Mucosa of stomach (tissue), 1 donor: ENCODE measurements at regions not wholly inside any gene's neighbourhood (a gene's known extent, or its start where the extent isn't known, plus 50 kb on each side); places are given as distances from the start of the nearest gene placed in this dataset.

Experiments
- H3K27me3 ChIP-seq: one replicate; pipeline ENCODE4 v1.7.0; 2013; ENCODE audit warnings: mild to moderate bottlenecking, low read length; ENCODE audit not compliant: control insufficient read depth, insufficient read depth
- H3K36me3 ChIP-seq: one replicate; pipeline ENCODE4 v1.7.0; 2013; ENCODE audit warnings: low read length; ENCODE audit not compliant: control insufficient read depth, insufficient read depth
- H3K4me1 ChIP-seq: one replicate; pipeline ENCODE4 v1.7.0; 2013; ENCODE audit warnings: mild to moderate bottlenecking, low read length; ENCODE audit not compliant: control insufficient read depth, insufficient read depth
- H3K4me3 ChIP-seq: one replicate; pipeline ENCODE4 v1.7.0; 2013; ENCODE audit warnings: low read length
- H3K9ac ChIP-seq: one replicate; pipeline ENCODE4 v1.7.0; 2013; ENCODE audit warnings: mild to moderate bottlenecking, low read length, moderate library complexity
- H3K9me3 ChIP-seq: one replicate; pipeline ENCODE4 v1.7.0; 2013; ENCODE audit warnings: mild to moderate bottlenecking, low read length, moderate library complexity; ENCODE audit not compliant: control insufficient read depth
- donor health status: Pancreatic carcinoma.

GRCh38 chr3:13201851-13202250, 128.6 kb upstream of the IQSEC1 start:
- Histone ChIP-seq H3K27me3 (peaks cover 21% of the 10 kb centered on the region), H3K9ac (no peak overlapping the region), H3K9me3 (no peaks in the 10 kb centered on the region), H3K4me3 (no peak overlapping the region), H3K4me1 (no peaks in the 10 kb centered on the region), H3K36me3 (no peaks in the 10 kb centered on the region)

DNA sequence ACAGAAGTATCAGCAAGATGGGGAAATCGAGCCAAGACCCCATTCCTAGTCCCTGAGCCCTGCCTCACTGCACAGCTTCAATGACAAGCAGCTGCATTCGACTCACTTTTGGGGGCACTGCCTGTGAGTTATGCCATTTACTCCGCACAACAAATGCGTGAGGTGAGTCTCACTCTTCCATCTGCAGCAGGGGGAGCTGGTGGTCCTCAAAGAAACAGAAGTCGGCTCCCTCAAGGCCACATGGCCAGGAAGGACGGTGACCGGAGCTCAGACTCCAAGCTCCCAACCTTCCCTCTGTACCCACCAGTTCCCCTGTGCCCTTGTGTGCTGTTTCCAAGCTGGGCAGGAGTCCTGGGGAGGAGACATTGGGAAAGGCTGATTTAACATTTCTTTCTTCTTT, 127.7 kb upstream of the IQSEC1 start:
- peaks cover 21% of the 10 kb centered on the region for H3K27me3 ChIP-seq
- H3K4me3 ChIP-seq = no peak overlapping the region
- H3K4me1 ChIP-seq = no peaks in the 10 kb centered on the region
- H3K9ac ChIP-seq = no peak overlapping the region
- H3K36me3 ChIP-seq = no peaks in the 10 kb centered on the region
- H3K9me3 ChIP-seq = no peaks in the 10 kb centered on the region

DNA sequence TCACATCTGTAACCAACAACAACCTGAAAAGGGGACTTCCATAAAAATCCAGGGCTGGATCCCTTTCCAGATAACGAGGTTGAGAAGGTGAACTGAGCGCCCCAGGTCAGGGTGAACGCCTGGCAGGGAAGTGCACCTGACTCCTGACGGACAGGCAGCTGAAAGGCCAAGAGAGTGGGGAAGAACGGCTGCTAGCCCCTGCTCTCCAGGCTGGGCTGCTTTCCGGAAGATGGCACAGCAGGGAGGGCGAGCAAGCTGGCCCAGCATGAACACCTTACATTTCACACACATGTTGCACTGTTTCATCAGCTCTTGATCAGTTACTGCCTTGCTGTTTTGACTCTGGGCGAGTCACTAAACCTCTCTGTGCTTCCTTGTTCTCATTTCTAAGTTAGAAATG, 127.2 kb upstream of the IQSEC1 start:
- Histone ChIP-seq H3K4me1 (no peaks in the 10 kb centered on the region), H3K4me3 (no peak overlapping the region), H3K36me3 (no peaks in the 10 kb centered on the region), H3K9me3 (no peaks in the 10 kb centered on the region), H3K9ac (no peak overlapping the region), H3K27me3 (peaks cover 19% of the 10 kb centered on the region)

- Histone ChIP-seq H3K9ac (no peak overlapping the region), H3K27me3 (peaks cover 14% of the 10 kb centered on the region), H3K4me1 (no peaks in the 10 kb centered on the region), H3K36me3 (no peaks in the 10 kb centered on the region), H3K4me3 (no peak overlapping the region), H3K9me3 (no peaks in the 10 kb centered on the region)
These were observed 126.7 kb upstream of the IQSEC1 start for GRCh38 chr3:13199899-13200451.

DNA sequence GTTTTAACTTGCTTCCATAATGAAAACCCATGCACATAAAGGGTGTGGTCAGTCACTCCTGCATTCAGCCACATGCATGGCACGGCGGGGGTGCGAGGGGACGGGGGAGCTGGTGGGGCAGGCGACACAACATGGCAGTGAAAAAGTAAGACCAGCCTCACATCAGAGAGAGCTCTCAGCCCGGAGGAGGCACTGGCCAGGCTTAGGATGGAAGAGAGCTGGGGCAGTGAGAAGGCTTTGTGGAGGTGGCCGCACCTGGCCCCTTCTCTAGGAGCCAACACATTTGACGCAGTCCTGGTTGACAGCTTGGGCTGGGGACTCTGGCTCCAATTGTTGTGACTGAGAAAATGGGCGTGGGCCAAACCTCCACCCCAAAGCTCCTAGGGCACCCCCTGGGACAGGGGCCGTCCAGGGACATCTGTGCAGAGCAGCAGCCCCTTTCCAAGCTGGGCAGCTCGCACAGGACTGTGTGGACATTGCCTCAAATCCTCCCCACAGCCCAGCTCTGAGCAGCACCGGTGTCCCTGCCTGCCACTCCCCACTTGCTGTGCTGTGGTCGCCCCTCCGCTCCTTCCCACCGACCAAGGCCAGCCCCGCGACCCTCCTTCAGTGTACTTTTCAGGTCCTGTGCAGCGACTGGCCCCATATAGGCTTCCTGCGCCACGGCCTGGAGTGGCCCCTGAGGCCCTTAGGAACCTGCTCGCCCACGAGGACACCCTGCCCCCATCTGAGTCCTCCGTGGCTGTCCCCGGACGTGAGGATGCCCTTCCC, 126.0 kb upstream of the IQSEC1 start:
- Histone ChIP-seq H3K4me1 (peaks cover 3% of the 10 kb centered on the region), H3K27me3 (peaks cover 12% of the 10 kb centered on the region), H3K4me3 (no peak overlapping the region), H3K9me3 (no peaks in the 10 kb centered on the region), H3K36me3 (no peaks in the 10 kb centered on the region), H3K9ac (no peak overlapping the region)

- H3K9ac ChIP-seq = no peak overlapping the region
- H3K36me3 ChIP-seq = no peaks in the 10 kb centered on the region
- peaks cover 3% of the 10 kb centered on the region for H3K4me1 ChIP-seq
- H3K27me3 ChIP-seq = peaks cover 12% of the 10 kb centered on the region
- H3K4me3 ChIP-seq = no peak overlapping the region
- no peaks in the 10 kb centered on the region for H3K9me3 ChIP-seq
These were observed 125.1 kb upstream of the IQSEC1 start for GRCh38 chr3:13198264-13198879.

GRCh38 chr3:13197795-13198194, 124.6 kb upstream of the IQSEC1 start:
- Histone ChIP-seq H3K4me3 (no peak overlapping the region), H3K9ac (no peak overlapping the region), H3K4me1 (peaks cover 3% of the 10 kb centered on the region), H3K36me3 (no peaks in the 10 kb centered on the region), H3K9me3 (no peaks in the 10 kb centered on the region), H3K27me3 (peaks cover 17% of the 10 kb centered on the region)

DNA sequence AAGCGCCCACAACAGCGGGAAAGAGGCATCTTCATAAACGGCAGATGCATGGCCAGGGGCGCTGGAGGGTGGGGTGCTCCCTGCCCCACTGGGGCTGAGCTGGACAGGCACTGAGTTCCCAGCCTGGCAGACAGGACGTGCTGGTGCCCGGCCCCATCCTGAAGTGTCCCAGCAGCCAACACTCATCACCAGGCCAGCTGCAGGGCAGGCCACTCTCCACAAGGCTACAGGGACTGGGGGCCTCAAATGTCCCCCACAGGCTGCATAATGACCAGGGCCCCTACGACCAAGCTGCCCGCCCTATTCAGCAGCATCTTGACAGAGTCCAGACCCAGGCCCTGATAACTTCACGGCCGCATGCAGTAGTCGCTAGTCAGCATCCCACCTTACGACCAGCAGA, 124.1 kb upstream of the IQSEC1 start:
- Histone ChIP-seq H3K4me3 (no peak overlapping the region), H3K9ac (no peak overlapping the region), H3K27me3 (peaks cover 17% of the 10 kb centered on the region), H3K9me3 (no peaks in the 10 kb centered on the region), H3K4me1 (peaks cover 3% of the 10 kb centered on the region), H3K36me3 (no peaks in the 10 kb centered on the region)

GRCh38 chr3:13195374-13195773, 122.1 kb upstream of the IQSEC1 start:
- Histone ChIP-seq H3K4me3 (no peak overlapping the region), H3K36me3 (no peaks in the 10 kb centered on the region), H3K9me3 (no peaks in the 10 kb centered on the region), H3K27me3 (peaks cover 17% of the 10 kb centered on the region), H3K4me1 (peaks cover 3% of the 10 kb centered on the region), H3K9ac (no peak overlapping the region)

GRCh38 chr3:13194285-13195209, 121.3 kb upstream of the IQSEC1 start:
- no peak overlapping the region for H3K9ac ChIP-seq
- no peaks in the 10 kb centered on the region for H3K9me3 ChIP-seq
- H3K4me1 ChIP-seq = peaks cover 3% of the 10 kb centered on the region
- no peak overlapping the region for H3K4me3 ChIP-seq
- no peaks in the 10 kb centered on the region for H3K36me3 ChIP-seq
- peaks cover 17% of the 10 kb centered on the region for H3K27me3 ChIP-seq

DNA sequence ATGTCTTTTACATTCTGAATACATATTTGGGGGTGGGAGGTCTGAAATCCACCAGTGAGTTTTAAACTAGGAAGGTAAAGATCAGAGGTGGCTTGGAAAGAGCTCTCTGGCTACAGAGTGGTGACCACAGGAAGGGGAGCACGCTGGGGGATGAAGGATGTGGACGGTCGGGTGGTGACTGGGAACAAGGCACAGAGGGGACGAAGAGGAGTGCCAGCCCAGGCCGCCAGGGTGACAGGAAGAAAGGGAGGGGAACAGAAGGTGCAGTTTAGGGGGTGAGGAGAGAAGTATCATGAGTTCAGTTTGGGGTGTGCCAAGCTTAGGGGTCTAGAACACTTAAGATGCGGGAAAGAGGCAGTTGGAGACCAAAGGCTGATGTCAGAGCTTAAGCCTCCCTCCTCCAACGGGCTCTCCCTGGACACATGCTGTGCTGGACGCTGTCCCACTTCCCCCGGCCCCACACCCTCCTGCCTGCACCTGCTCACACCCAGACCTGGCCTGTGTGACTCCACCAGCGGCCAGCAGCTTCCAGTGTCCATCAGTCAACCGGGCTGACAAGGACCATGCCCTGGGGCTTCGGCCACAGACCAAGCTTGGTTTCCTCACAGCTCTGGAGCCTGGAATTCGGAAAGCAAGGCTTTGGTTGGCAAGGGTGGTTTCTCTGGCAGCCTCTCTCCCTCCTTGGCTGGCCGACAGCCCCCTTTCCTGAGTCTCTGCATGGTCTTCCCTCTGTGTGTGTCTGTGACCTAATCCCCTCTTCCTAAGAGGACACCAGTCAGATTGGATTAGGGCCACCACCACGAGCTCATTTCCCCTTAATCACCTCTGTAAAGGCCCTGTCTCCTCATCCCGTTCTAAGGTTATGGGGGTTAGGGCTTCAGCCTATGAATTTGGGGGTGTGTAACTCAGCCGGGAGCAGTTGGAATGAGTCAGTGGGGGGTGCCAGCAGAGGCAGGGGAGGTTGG, 120.4 kb upstream of the IQSEC1 start:
- Histone ChIP-seq H3K4me1 (peaks cover 3% of the 10 kb centered on the region), H3K36me3 (no peaks in the 10 kb centered on the region), H3K27me3 (peaks cover 17% of the 10 kb centered on the region), H3K4me3 (no peak overlapping the region), H3K9me3 (no peaks in the 10 kb centered on the region), H3K9ac (no peak overlapping the region)
